GM23248 (cell line): ENCODE measurements at regions not wholly inside any gene's neighbourhood (a gene's known extent, or its start where the extent isn't known, plus 50 kb on each side); places are given as distances from the start of the nearest gene placed in this dataset.

Source experiments
- EZH2 ChIP-seq: fragments of 200-600 bp; sonication (generic); IDR thresholded peaks from 2 replicates; pipeline ENCODE4 v1.6.1; 2018; ENCODE audit warnings: antibody characterized with exemption, mild to moderate bottlenecking; ENCODE audit not compliant: insufficient read depth, poor library complexity, severe bottlenecking
- EZH2phosphoT487 ChIP-seq: fragments of 200-600 bp; sonication (generic); IDR thresholded peaks from 2 replicates; pipeline ENCODE4 v1.6.1; 2018; ENCODE audit warnings: antibody characterized with exemption, moderate library complexity, mild to moderate bottlenecking, low read depth; ENCODE audit not compliant: insufficient read depth

DNA sequence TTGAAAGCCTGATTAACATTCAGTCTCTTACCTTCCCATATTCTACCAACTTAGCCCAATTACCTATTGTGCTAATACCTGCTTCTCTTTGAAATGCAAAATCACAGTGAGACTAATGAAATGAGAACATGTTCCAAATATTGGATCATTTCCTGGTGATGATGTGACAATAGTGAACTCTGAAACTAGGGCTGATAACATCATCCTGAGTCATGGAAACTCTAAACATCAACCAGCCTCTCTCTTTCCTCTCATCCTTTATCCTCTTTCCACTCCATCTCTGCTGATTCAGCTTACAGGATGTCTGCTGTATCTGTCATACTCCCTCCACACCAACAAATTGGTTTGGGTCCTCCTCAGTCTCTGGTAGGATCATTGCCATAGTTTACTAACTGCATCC, 98.8 kb upstream of the NCKAP5 start:
- TF ChIP-seq EZH2phosphoT487 = no peak
- TF ChIP-seq EZH2 = no peak
